ENCODE measurements at regions not wholly inside any gene's neighbourhood (a gene's known extent, or its start where the extent isn't known, plus 50 kb on each side); places are given as distances from the start of the nearest gene placed in this dataset.
A peak's percentile ranks its signal among the peaks of the same experiment; 100 is the strongest.
"Not testable (repeated sequence)": the region's sequence is repeated elsewhere in the genome, so short reads cannot be mapped to it uniquely, and the experiment has no call there.

DNA sequence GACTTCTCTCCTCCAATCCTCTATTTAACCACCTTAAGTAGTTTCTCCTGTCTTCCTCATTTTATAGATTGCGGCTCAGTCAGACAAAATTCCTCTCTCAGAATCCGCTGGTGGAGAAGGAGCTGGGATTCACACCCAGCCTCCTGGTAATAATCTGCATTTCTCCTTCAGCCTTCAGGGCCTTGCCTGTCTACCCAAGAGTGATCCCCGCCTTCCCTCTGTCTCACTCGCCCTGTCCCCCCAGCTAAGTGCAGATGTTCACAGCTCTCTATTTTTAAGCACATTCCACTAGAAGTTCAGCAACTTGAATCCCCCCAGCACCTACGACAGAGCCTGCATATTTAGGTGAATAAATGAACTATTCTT, 212.5 kb upstream of the HAAO start:
- Histone ChIP-seq H3K27me3 (ENCODE audit: control insufficient read depth, insufficient read depth, low read length) (no peaks in the 10 kb centered on the region), H3K27ac (ENCODE audit: low read depth, low read length) (peak overlapping the region; percentile 73), H3K4me1 (ENCODE audit: control insufficient read depth, insufficient read depth, low read length) (peaks cover 39% of the 10 kb centered on the region), H3K4me3 (ENCODE audit: low read depth, low read length) (no peak overlapping the region), H3K36me3 (ENCODE audit: control insufficient read depth, insufficient read depth, low read length) (no peaks in the 10 kb centered on the region), H3K9me3 (ENCODE audit: control insufficient read depth, insufficient read depth, low read length) (no peaks in the 10 kb centered on the region)
- 88% methylated on average over 4 of the region's 5 CpGs for WGBS (ENCODE audit: insufficient coverage)
- no peak for DNase-seq (ENCODE audit: low read depth in 4 of 6, low spot score in 6 of 6)

GRCh38 chr2:43004126-43004865, 211.9 kb upstream of the HAAO start:
- not testable (repeated sequence) for H3K9me3 ChIP-seq (ENCODE audit: control insufficient read depth, insufficient read depth, low read length); H3K4me3 ChIP-seq (ENCODE audit: low read depth, low read length); H3K27ac ChIP-seq (ENCODE audit: low read depth, low read length); H3K27me3 ChIP-seq (ENCODE audit: control insufficient read depth, insufficient read depth, low read length); DNase-seq (ENCODE audit: low read depth in 4 of 6, low spot score in 6 of 6); H3K36me3 ChIP-seq (ENCODE audit: control insufficient read depth, insufficient read depth, low read length)
- WGBS (ENCODE audit: insufficient coverage): 74% methylated on average over 3 of the region's 11 CpGs
- H3K4me1 ChIP-seq (ENCODE audit: control insufficient read depth, insufficient read depth, low read length): peaks cover 42% of the 10 kb centered on the region

DNA sequence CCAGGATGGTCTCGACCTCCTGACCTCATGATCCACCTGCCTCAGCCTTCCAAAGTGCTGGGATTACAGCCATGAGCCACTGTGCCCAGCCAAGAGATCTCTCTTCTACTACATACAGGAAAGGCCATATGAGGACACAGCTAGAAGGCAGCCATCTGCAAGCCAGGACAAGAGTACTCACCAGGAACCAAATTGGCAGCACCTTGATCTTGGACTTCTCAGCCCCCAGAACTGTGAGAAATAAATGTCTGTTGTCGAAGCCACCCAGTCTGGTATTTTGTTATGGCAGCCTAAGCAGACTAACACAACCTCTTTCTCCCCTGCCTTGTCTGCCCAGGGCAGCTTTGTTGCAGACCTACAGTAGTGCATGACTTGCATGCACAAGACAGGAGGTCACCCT, 211.3 kb upstream of the HAAO start:
- Histone ChIP-seq H3K4me1 (ENCODE audit: control insufficient read depth, insufficient read depth, low read length) (peaks cover 42% of the 10 kb centered on the region), H3K36me3 (ENCODE audit: control insufficient read depth, insufficient read depth, low read length) (no peaks in the 10 kb centered on the region), H3K27me3 (ENCODE audit: control insufficient read depth, insufficient read depth, low read length) (no peaks in the 10 kb centered on the region), H3K27ac (ENCODE audit: low read depth, low read length) (no peak overlapping the region), H3K4me3 (ENCODE audit: low read depth, low read length) (no peak overlapping the region), H3K9me3 (ENCODE audit: control insufficient read depth, insufficient read depth, low read length) (no peaks in the 10 kb centered on the region)
- WGBS (ENCODE audit: insufficient coverage): 81% methylated on average over 2 of the region's 2 CpGs
- DNase-seq (ENCODE audit: low read depth in 4 of 6, low spot score in 6 of 6): no peak

DNA sequence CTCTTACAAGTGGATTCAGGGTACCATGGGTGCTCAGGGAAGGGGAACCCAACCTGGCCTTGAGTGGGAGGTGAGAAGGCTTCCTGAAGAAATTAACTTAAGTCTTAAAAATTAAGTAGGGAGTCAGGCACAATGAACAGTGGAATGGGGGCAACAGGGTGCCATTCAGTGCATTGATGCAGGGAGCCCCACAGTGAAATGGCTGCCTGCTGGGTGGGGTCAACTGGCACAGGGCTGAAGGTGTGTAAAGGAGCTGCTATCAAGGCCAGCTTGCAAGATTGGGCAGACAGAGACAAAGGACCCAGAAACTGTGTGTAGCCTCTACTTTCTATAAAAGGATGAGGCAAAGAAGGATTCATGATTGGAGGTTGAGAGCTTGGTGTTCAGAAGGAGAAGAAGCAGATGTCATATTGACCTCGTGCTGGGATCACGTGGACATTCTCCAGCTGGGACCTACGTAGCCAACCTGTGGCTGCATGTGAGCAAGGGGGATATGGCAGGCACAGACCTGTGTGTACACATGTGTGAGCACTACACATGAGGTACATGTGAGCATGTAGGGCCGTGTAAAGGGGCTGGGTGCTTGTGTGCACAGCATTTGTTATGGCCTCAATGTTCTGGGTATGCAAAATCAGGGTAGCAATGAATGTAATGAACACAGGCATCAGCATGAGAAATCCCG, 209.5 kb upstream of the HAAO start:
- WGBS (ENCODE audit: insufficient coverage): 95% methylated on average over 4 of the region's 5 CpGs
- no peak for DNase-seq (ENCODE audit: low read depth in 4 of 6, low spot score in 6 of 6)
- Histone ChIP-seq H3K4me3 (ENCODE audit: low read depth, low read length) (no peak overlapping the region), H3K36me3 (ENCODE audit: control insufficient read depth, insufficient read depth, low read length) (no peaks in the 10 kb centered on the region), H3K4me1 (ENCODE audit: control insufficient read depth, insufficient read depth, low read length) (peaks cover 41% of the 10 kb centered on the region), H3K9me3 (ENCODE audit: control insufficient read depth, insufficient read depth, low read length) (no peaks in the 10 kb centered on the region), H3K27me3 (ENCODE audit: control insufficient read depth, insufficient read depth, low read length) (no peaks in the 10 kb centered on the region), H3K27ac (ENCODE audit: low read depth, low read length) (no peak overlapping the region)

GRCh38 chr2:43001055-43001378, 208.6 kb upstream of the HAAO start:
- H3K27ac ChIP-seq (ENCODE audit: low read depth, low read length): peak overlapping the region; percentile 92
- H3K4me3 ChIP-seq (ENCODE audit: low read depth, low read length): no peak overlapping the region
- no peaks in the 10 kb centered on the region for H3K27me3 ChIP-seq (ENCODE audit: control insufficient read depth, insufficient read depth, low read length)

DNA sequence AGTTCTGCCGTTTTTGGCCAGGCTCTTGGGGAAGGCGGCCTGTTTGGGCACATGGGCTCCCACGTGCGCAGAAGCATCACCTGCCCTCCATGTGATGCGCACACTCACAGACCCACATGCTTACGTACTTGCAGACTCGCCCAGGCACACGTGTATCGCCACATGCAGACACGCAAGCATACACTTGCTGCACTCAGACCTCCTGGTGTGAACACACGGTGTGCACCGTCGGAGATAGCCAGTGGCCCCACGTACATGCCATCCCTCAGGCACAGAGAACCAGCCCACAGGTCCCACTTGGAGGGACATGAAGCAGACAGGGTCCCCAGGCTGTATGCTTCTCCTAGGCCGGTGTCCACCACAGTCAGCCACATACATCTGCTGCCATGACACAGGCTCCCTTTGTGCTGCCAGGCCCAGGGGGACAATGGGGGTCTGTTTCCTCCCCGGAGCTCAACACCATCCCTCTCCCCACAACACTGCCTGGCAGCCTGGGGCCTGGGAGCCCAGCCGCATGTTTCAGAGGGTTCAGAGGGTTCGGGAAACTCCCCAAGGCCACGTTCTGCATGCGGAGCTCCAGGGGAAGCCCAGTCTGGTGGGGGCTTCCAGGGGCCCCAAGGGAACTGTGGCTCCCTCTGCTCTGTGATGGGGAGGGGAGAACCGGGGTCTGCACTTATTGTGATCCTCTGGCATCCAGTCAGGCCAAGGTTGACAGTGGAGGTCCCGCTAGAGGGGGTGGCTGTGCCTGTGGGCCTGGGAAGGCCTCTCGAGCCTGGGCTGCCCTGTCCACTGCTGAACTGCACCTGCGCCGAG, 208.1 kb upstream of the HAAO start:
- H3K4me1 ChIP-seq (ENCODE audit: control insufficient read depth, insufficient read depth, low read length): peaks cover 26% of the 10 kb centered on the region
- peak in 4 of 6 donors; percentile 54 to 87 (median 69) for DNase-seq (ENCODE audit: low read depth in 4 of 6, low spot score in 6 of 6)
- H3K4me3 ChIP-seq (ENCODE audit: low read depth, low read length): no peak overlapping the region
- 64% methylated on average over 24 of the region's 25 CpGs for WGBS (ENCODE audit: insufficient coverage)
- peaks cover 2% of the 10 kb centered on the region for H3K9me3 ChIP-seq (ENCODE audit: control insufficient read depth, insufficient read depth, low read length)
- no peaks in the 10 kb centered on the region for H3K27me3 ChIP-seq (ENCODE audit: control insufficient read depth, insufficient read depth, low read length)
- H3K27ac ChIP-seq (ENCODE audit: low read depth, low read length): peak overlapping the region; percentile 92
- no peaks in the 10 kb centered on the region for H3K36me3 ChIP-seq (ENCODE audit: control insufficient read depth, insufficient read depth, low read length)

More at GRCh38 chr2:43001055-43001378, 208.6 kb upstream of the HAAO start:
- Histone ChIP-seq H3K9me3 (ENCODE audit: control insufficient read depth, insufficient read depth, low read length) (peaks cover 2% of the 10 kb centered on the region), H3K4me1 (ENCODE audit: control insufficient read depth, insufficient read depth, low read length) (peaks cover 32% of the 10 kb centered on the region), H3K36me3 (ENCODE audit: control insufficient read depth, insufficient read depth, low read length) (no peaks in the 10 kb centered on the region)
- WGBS (ENCODE audit: insufficient coverage): 91% methylated on average over 4 of the region's 4 CpGs
- no peak for DNase-seq (ENCODE audit: low read depth in 4 of 6, low spot score in 6 of 6)

DNA sequence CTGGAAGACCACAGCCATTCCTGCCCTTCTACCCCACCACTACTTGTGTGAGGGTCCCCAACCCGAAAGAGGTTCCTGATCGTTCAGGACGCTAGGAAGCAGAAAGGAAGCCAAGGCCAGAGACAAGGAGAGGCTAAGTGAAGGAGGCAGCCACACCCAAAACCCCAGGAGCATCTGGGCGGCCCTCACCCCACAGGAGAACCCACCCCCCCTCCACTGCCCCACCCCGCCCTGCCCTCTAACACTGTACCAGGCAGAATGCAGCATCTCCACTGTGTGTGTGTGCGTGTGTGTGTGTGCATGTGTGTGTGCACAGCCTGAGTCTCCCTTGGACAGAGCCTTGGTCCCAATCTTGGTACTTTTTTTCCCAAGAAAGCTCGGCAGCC, 207.5 kb upstream of the HAAO start:
- WGBS (ENCODE audit: insufficient coverage): 88% methylated on average over 1 of the region's 7 CpGs
- Histone ChIP-seq H3K27me3 (ENCODE audit: control insufficient read depth, insufficient read depth, low read length) (no peaks in the 10 kb centered on the region), H3K9me3 (ENCODE audit: control insufficient read depth, insufficient read depth, low read length) (peaks cover 2% of the 10 kb centered on the region), H3K4me3 (ENCODE audit: low read depth, low read length) (no peak overlapping the region), H3K36me3 (ENCODE audit: control insufficient read depth, insufficient read depth, low read length) (no peaks in the 10 kb centered on the region), H3K4me1 (ENCODE audit: control insufficient read depth, insufficient read depth, low read length) (peaks cover 20% of the 10 kb centered on the region), H3K27ac (ENCODE audit: low read depth, low read length) (peak overlapping the region; percentile 92)
- DNase-seq (ENCODE audit: low read depth in 4 of 6, low spot score in 6 of 6): no peak

- Histone ChIP-seq H3K36me3 (ENCODE audit: control insufficient read depth, insufficient read depth, low read length) (no peaks in the 10 kb centered on the region), H3K9me3 (ENCODE audit: control insufficient read depth, insufficient read depth, low read length) (peaks cover 2% of the 10 kb centered on the region), H3K27ac (ENCODE audit: low read depth, low read length) (peak overlapping the region; percentile 92), H3K4me1 (ENCODE audit: control insufficient read depth, insufficient read depth, low read length) (peaks cover 16% of the 10 kb centered on the region), H3K4me3 (ENCODE audit: low read depth, low read length) (no peak overlapping the region), H3K27me3 (ENCODE audit: control insufficient read depth, insufficient read depth, low read length) (no peaks in the 10 kb centered on the region)
- DNase-seq (ENCODE audit: low read depth in 4 of 6, low spot score in 6 of 6): no peak
- no CpG with 5 or more reads among the region's 5 CpGs for WGBS (ENCODE audit: insufficient coverage)
Observed at GRCh38 chr2:42999391-42999841, 207.0 kb upstream of the HAAO start.

GRCh38 chr2:42998721-42999120, 206.3 kb upstream of the HAAO start:
- no peaks in the 10 kb centered on the region for H3K27me3 ChIP-seq (ENCODE audit: control insufficient read depth, insufficient read depth, low read length)
- peaks cover 15% of the 10 kb centered on the region for H3K4me1 ChIP-seq (ENCODE audit: control insufficient read depth, insufficient read depth, low read length)
- no peaks in the 10 kb centered on the region for H3K36me3 ChIP-seq (ENCODE audit: control insufficient read depth, insufficient read depth, low read length)
- H3K9me3 ChIP-seq (ENCODE audit: control insufficient read depth, insufficient read depth, low read length): peaks cover 2% of the 10 kb centered on the region
- no peak overlapping the region for H3K4me3 ChIP-seq (ENCODE audit: low read depth, low read length)
- DNase-seq (ENCODE audit: low read depth in 4 of 6, low spot score in 6 of 6): no peak
- no peak overlapping the region for H3K27ac ChIP-seq (ENCODE audit: low read depth, low read length)
- no CpG with 5 or more reads among the region's 10 CpGs for WGBS (ENCODE audit: insufficient coverage)

Data from spinal cord (tissue), 9 donors.